CD4-positive, alpha-beta T cell treated with Interleukin-17A for 1 hour (primary cell): ENCODE measurements at regions not wholly inside any gene's neighbourhood (a gene's known extent, or its start where the extent isn't known, plus 50 kb on each side); places are given as distances from the start of the nearest gene placed in this dataset.
"Not testable (repeated sequence)": the region's sequence is repeated elsewhere in the genome, so short reads cannot be mapped to it uniquely, and the experiment has no call there.

ENCODE experiments used
- DNase-seq: peaks from one replicate; pipeline ENCODE4 v3.0.0-alpha.2; 2020

- DNase-seq = no peak
These were observed 167.7 kb upstream of the PLXNC1 start for GRCh38 chr12:93980711-93981110.

DNA sequence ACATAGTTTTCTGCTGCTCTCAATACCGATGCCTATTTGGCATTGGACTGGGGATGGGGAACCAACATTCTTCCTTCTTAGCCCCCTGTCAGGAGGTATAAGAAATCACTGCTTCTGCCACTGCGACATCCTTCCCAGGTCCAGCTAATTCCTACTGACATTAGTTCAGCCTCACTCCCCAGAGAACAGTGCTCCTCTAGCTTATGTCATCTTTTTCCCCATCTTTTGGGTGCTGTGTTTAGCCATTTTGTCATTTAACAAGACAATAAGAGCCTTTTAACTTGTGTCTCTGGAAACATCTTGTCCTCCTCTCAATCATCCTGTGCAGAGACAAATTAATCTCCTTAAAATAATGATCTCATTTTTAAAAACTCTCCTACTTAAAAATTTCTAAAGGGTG is 167.0 kb upstream of the PLXNC1 start:
- DNase-seq = no peak

GRCh38 chr12:93982771-93983315 is 165.5 kb upstream of the PLXNC1 start:
- no peak for DNase-seq

DNA sequence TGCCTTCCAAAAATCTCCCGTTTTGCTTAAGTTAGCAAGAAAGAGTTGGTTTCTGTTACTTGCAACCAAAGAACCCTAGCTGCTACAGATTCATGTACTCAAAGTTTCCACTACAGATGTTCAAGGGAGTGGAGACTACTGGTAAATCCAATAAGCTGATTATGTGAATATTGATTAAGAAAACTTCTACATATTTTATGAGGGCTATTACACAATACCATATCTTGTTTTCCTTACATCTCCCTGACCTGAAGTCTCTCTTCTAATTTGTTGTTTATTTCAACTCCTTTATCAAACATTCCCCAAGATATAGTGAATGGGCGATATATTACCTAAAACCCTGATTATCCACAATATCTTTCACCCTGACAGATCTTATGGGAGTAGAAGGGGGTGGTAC is 164.4 kb upstream of the PLXNC1 start:
- DNase-seq = no peak

GRCh38 chr12:93989949-93990348 is 158.4 kb upstream of the PLXNC1 start:
- DNase-seq = no peak

DNA sequence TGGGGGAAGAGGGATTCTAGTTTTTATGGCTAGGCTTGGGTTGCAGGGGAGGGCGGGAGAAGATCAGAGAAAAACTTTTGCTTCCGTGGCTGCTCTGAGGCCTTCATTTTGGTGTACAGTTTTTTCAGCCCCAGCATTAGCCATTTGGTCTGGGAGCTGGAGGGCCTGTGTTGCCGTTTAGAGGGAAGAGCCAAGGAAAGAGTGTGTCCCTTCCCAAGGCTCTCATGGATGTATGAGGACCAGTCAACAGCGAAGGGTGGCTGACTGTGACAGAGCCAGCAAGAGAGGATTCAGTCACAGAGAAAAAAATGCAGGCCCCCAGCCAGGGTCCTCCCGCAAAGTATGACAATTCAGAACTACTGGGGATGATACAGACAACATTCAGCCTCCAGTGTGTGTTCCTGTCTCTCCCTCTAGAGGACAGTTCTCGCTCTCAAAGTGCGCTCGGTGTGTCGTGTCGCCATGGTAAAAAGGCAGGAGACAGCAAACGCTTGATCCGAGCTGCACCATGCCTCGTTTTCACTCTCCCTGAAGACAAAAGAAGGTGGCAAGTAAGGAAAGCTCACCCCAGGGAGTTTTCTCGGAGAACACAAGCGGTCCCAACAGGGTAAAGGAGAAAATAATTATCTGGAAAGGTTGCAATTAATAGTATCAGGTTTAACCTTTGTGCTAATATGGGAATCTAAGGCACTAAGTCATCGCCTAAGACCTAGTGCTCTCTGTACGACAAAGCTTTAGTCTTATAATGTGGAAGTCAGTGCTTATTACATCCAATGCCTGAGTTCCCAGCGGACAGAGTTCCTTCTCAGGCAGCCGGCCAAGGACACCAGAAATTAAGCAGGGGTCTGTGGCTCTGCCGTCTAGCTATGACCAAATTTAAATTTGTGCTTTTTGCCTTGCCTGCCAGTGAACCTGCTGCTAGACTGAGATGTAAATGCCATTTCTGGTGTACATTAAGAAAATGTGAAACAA is 157.3 kb upstream of the PLXNC1 start:
- no peak for DNase-seq

GRCh38 chr12:93991829-93992461 is 156.4 kb upstream of the PLXNC1 start:
- DNase-seq = no peak

- DNase-seq = no peak
These were observed 153.7 kb upstream of the PLXNC1 start for GRCh38 chr12:93994721-93995120.

DNA sequence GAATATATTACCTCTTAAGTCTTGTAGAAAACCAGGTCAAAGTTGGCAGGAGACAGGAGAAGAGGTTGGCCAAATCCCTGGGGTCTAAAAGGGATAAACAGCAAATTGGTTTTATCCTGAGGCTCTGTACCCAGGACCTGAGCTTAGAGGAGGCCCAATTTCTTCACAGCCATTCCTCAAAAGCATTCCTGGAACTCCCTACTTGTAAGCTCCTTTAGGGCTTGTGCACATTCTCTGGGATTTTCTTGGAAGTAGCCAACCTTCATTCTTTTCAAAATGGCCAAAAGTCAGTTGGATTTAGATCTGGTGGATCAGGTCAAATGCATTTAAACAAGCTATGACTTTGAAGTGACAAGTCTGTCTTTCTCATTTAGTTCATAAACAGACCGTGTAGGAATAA is 152.1 kb upstream of the PLXNC1 start:
- DNase-seq = no peak

GRCh38 chr12:94001691-94002090 is 146.7 kb upstream of the PLXNC1 start:
- no peak for DNase-seq

GRCh38 chr12:94002925-94003324 is 145.5 kb upstream of the PLXNC1 start:
- DNase-seq = not testable (repeated sequence)

DNA sequence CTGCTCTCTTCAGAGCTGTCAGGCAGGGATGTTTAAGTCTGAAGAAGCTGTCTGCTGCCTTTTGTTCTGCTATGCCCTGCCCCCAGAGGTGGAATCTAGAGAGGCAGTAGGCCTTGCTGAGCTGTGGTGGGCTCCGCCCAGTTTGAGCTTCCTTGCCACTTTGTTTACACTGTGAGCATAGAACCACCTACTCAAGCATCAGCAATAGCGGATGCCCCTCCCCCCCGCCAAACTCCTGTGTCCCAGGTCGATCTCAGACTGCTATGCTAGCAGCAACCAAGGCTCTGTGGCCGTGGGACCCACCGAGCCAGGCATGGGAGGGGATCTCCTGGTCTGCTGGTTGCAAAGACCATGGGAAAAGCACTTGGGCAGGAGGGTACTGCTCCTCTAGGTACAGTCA is 140.5 kb upstream of the PLXNC1 start:
- DNase-seq = peak; percentile 71

DNA sequence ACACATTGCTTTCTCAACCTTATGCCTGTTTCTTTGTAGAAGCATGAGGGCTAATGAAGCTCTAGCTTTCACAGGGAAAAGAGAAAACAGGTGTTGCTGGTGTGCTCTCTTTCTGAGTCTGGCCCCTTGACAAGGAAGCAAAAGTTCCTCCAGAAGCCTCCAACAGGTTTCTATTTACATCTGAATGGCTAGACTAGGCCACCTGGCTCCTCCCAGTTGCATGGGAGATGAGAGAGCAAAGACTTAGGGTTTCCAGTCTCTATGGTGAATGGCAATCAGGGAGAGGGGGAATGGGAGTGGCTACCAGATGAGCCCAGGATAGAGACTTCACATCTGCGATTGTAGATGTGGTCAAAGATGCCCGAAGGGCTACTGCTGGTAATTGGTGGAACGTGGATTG is 138.1 kb upstream of the PLXNC1 start:
- DNase-seq = no peak

DNA sequence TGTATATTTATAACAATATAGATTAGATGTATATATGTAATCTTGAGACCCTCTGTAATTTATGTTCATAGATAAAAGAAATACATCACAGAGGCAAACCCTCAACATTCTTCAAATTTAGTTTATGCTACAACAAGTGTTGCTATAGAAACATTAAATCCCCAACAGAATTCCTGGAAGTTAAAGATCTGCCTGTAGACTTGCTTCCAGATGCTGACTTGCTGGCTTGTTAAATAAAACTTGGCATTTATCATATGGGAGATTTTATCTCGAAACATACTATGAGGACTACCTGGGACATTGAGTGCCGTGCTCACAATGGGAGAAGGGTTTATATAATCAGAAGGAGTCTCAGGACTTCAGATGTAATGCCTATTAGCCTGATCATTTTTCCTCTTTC is 136.3 kb upstream of the PLXNC1 start:
- no peak for DNase-seq

DNA sequence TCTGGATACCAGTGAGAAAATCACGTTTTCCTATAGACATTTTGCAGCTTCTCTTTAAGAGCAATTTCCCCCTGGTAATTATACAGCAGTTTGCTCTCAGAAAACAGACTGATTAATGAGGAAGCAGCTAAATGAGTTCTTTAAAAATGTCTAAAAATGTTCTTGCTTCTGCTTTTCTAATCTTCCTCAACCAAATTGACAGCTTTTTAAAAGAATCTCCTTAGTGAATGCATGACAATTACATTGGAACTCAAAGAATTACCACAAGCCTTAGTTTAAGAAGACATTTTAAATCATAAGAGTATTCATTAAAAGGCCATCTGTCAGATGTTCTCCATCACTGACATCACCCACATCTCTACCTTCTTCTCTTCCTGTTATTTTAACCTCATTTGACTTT is 135.8 kb upstream of the PLXNC1 start:
- DNase-seq = no peak

- not testable (repeated sequence) for DNase-seq
These were observed 131.1 kb upstream of the PLXNC1 start for GRCh38 chr12:94017247-94017646.

DNA sequence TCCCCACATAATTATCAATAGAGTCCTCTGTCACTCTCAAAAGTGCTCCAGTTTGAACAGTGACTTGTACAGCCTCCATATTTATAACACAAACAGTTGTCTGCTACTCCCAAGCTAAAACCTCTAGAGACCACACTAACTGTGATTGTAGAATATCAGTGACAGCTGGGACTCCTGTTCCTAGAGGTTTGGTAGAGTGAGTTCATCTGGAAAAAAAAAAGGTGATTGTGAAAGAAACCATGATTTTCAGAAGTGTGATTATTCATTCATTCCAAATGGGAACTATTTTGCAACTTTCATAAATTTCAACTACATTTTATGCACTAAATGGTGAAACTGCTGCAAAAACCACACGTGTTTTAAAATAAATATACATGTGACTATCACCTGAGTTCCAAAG is 128.0 kb upstream of the PLXNC1 start:
- no peak for DNase-seq

- no peak for DNase-seq
These were observed 124.5 kb upstream of the PLXNC1 start for GRCh38 chr12:94023879-94024278.

DNA sequence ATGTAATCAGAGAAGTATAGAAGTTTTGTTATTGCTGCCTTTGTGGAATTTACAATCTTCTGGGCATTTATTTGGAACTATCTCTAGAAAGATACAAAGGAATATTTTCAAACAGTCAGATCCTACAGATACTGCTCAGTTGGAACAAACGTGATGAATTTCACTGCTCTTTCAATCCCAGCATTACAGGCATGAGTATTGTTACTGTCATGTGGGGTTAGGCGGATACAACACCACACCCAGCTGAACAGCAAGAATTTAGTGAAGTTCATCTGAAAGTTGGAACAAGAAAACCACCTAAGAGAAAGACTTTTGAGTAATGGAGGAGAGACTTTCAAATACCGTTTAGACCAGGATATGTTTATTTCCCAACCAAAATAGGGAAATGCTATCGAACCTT is 123.3 kb upstream of the PLXNC1 start:
- DNase-seq = no peak

DNA sequence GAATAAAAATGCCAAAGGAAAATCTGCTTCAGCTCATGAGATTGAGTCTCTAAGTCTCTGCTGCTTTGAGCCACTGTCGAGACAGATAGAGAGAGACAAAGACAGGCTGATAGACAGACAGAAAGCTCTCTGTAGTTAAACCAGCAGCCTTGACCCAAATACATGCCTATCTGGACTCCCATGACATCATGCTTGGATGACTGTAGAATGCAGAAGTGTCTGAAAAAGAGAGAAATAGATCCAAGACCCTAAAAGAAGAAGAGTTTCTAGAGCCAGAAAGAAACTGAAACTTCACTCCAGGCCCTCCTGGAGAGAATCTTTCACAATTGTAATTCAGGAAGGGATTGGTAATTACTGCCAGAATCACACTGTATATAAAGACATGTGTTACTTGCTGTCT is 122.6 kb upstream of the PLXNC1 start:
- no peak for DNase-seq

DNA sequence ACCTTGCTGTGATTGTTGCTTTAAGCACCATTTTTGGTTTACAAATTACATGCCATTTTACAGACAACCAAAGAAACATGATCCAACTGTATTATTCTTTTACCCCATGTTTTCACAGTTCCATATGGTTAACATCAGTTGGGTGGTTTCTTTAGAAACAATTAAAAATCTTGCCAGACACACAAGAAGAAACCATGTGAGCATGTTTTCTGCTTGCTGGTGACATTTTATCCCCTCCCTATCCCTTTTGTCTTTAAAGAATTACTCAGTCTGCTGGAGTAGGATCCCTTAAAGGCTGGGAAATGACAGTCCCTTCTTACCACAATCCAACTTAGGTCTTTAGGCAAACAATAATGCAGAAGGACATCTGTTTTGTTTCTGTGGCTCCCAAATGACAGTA is 121.8 kb upstream of the PLXNC1 start:
- DNase-seq = no peak

DNA sequence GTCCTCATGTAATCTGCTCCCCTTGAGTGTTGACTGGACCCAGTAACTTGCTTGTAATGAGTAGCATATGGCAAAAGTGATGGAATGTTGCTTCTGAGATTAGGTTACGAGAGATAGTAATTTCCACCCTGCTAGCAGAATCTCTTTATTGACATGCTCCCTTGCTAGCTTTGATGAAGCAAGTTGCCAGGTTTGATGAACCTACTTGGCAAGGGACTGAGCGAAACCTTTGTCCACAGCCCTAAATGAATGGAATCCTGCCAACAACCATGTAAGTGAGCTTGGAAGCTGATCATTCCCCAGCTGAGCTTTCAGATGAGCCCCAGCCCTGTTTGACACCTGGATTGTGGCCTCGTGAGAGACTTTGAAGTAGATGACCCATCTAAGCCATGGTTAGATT is 120.8 kb upstream of the PLXNC1 start:
- no peak for DNase-seq

DNA sequence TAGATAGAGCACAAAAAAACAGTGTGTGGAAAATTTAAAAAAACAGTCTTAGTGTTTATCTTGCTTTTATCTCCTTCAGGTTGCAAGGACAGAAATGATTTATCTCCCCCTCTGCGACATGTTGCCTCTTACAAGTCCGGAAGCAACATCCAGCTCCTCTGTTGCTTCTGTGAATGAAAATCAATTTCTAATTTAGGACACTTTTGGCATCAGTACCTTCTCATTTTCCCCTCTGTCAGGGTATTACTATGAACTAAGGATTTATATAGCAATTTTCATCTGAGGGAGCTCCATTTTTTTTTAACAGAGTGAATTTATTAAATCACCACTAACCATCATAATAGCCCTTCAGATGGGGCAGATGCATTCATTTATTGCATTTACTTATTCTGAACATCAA is 116.6 kb upstream of the PLXNC1 start:
- no peak for DNase-seq

- no peak for DNase-seq
These were observed 116.0 kb upstream of the PLXNC1 start for GRCh38 chr12:94032368-94032767.
